ENCODE measurements at regions not wholly inside any gene's neighbourhood (a gene's known extent, or its start where the extent isn't known, plus 50 kb on each side); places are given as distances from the start of the nearest gene placed in this dataset.

GRCh38 chr6:23036406-23036983, 467.1 kb downstream of the HDGFL1 start:
- TF ChIP-seq CTCF (IDR thresholded peaks at IDR 0.05; ENCODE audit: low read length): no peak
- no peak for TF ChIP-seq EZH2 (IDR thresholded peaks at IDR 0.05; ENCODE audit: borderline replicate concordance, low read length)

All from OCI-LY1 (cell line).